HG02763 (cell line): ENCODE measurements at regions not wholly inside any gene's neighbourhood (a gene's known extent, or its start where the extent isn't known, plus 50 kb on each side); places are given as distances from the start of the nearest gene placed in this dataset.
"Not testable (repeated sequence)": the region's sequence is repeated elsewhere in the genome, so short reads cannot be mapped to it uniquely, and the experiment has no call there.

ENCODE experiments used
- ATAC-seq: cut with Tn5 transposase; IDR thresholded peaks from one replicate; pipeline ENCODE4 v1.9.1; 2021; ENCODE audit warnings: mild to moderate bottlenecking, moderate library complexity; ENCODE audit not compliant: unreplicated experiment

DNA sequence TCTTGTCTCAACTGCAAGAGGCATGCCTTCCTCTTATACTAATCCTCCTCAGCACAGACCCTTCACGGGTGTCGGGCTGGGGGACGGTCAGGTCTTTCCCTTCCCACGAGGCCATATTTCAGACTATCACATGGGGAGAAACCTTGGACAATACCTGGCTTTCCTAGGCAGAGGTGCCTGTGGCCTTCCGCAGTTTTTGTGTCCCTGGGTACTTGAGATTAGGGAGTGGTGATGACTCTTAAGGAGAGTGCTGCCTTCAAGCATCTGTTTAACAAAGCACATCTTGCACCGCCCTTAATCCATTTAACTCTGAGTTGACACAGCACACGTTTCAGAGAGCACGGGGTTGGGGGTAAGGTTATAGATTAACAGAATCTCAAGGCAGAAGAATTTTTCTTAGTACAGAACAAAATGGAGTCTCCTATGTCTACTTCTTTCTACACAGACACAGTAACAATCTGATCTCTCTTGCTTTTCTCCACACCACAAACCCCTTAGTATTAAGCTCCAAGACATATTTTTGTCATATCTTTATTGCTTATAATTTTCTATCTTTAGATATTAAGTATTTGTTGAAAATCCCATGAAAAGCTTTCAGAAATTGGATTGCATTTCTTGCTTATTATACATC lies 72.8 kb upstream of the LPCAT1 start:
- ATAC-seq: not testable (repeated sequence)

DNA sequence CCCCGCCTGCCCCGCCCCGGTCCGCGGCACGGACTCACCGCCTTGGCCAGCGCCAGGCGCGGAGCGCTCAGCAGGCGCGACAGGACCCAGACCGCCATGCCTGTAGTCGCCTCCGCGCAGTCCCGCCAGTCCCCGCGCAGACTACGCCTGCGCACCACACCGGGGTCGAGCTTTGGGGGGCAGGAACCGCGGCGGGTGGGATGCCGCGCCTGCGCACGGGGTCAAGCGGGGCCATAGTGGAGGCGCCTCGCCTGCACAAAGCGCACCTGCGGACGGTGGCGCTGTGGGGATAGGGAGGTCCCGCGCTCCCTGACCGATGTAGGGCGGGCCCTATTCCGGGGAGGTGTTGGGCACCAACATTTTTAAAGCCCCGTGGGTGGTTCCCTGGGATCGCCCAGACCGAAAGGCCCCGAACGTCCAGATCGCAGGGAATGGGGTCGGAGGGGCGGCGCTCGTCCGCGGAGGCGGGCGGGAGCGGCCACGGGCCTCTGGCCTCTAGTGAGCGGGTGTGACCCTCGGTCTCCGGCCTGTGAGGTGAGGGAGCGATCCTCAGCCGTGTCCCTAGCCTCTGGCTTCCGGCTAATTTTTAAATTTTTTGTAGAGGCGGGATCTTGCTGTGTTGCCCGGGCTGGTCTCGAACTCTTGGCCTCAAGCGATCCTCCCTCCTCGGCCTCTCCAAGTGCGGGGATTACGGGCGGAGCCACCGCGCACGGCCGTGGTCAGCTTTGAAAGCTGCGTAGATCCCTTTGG lies 70.8 kb upstream of the LPCAT1 start:
- ATAC-seq: peak; percentile 84

DNA sequence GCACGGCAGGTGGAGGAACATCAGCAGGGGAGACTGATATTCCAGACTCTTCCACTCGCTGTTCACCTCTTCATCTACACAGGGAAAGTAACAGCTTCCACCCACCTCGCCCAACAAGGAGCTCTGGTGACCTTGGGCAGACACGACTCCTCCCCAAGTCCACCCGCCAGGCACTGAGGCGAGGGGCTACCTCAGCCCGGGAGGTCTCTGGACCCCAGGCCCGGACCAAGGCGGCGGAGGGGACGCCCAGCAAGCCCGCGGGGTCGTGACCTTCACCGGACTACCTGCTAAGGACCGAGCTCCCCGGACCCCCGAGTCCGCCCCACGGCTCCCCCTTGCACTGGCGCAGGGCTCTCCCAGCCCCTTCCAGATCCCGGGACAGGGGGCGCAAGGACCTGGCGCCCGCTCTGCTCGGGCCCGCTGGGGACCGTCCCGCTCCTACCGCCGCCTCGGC lies 70.2 kb upstream of the LPCAT1 start:
- peak; percentile 18 for ATAC-seq

DNA sequence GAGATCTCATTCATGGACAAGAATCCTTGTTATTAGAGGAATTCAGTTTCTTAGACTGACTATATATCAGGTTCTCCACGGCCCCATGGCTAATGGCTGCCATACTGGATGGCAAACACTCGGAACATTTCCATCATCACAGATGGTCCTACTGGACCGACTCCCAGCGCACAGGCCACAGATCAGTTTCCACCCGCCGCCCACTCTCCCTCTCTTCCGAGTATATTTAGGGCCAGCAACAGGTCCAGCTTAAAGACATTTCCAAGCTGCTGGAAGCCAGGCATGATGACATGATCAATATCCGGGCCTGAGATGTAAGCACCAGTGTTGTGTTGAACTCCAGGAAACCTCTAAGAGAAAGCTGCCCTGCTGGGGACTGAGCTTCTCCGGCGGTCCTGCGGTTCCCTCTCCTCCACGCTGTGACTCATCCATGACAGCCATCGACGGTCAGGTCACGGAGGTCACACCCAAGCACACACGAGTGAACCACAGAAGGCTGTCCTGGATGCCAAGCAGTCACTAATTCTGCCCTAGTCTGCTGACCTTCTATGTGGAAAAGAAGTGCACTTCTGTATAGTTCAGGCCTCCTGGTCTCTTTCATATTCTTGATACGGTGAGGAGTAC lies 64.4 kb upstream of the LPCAT1 start:
- ATAC-seq: not testable (repeated sequence)

DNA sequence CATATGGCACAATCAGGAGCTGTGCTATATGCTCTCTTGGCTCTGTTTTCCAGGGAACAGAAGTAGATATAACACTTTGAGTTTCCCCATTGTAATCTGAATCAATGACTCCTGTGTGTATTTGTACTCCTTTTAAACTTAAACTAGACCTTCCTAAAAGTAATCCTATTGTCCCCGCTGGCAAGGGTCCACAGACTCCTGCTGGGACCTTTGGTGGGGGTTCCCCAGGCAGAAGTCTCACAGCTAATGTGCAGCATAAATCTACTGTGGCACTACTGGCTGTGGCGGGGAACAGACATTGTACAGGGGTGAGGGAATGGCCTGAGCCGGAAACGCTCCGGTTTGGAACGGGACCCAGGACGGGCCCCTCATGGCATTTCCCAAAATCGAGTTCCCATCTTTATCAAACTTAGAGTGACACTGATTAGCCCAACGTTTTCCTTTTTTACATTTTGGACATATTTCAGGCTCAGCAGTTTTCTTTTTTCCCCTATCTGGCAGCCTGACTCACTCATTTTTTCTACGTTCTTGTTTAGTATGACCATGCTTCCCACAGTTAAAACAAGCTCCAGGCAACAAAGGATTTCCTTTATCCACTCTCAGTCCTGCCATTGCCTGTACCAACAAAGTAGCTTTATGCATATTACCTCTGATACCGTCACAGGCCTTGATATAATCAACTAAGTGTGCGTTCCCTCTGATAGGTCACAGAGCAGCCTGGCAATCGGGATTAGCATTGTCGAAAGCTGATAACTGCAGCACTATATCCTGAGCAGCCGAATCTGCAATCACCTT lies 59.5 kb upstream of the LPCAT1 start:
- not testable (repeated sequence) for ATAC-seq

DNA sequence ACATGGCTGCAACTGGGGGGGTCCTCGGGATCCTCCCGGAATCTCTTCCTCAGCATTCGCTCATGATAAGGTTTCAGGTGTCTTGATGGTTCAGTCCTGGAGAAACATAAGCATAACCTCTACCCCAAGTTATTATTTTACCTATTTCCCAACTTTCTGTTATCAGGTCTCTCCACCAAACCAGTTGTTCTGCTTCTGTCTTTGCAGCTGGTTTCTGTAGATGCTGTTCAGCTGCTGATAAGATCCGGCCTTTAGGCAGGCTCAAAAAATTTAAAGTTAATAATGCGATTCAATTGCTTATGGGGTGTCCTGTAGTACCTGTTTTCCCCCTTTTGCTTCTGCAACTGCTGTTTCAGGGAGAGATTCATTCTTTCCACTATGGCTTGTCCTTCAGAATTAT lies 55.6 kb upstream of the LPCAT1 start:
- not testable (repeated sequence) for ATAC-seq

DNA sequence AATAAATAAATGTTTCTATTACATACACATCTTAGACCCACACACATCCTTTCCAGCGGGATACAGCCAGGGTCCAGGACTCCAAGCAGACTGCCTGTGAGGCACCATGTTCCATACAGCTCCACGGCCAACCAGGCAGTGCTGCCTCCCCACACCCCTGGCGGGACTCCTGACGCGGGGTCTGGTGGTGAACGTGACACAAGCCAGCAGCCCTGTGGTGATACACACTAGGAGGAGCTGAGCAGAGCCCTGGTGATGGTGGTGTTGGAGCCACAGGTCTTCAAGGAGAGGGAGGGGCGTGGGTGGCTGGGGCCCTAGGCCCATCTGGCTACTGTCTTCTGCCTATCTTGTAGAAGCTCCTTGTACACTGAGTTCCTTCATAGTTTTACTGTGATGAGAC lies 53.1 kb upstream of the LPCAT1 start:
- ATAC-seq: not testable (repeated sequence)

DNA sequence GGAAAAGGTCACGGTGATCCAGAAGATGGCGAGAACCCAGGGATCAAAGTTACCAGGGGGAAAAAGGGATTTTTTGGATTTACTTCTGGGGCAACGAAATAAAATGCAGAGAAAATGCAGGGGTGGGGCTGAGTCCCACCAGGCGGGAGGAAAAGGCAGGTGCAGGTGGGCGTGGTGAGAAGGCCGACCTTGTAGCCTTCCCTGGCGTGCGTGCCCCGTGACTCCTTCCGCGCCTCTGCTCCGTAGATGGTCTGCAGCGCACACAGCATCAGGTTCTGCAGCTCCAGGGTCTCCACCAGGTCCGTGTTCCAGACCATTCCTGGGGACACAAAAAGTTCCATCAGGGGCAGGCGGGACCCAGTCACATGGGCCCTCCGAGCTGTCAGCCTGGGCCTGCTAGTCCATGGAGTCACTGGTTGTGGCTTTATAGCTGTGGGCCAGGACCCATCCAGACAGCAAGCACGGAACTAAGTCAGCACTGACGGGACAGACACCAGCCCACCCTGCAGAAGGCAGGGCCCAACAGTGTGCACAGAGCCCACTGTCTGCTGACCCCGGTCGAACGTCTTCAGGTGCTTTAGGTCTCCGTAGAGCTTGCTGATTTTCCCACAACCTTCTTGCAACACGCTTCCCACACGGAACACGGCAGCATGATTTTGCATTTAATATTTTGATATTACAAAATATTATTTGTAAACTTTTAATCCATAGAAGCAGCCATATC lies 52.4 kb upstream of the LPCAT1 start:
- ATAC-seq: not testable (repeated sequence)

DNA sequence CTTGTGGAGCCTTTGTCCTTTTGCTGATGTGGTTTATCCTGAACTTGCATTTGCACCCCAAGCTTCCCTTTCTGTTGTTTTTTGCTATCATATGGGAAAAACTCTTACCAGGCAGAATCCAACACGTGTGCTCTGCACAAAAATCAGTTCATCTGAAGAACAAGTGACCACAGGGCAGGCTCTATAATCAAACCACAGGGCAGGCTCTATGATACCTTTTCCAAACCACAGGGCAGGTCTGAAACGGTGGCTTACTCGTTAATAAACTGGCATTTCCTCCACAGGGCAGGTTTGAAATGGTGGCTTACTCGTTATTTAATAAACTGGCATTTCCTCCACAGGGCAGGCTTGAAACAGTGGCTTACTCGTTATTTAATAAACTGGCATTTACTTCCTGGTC lies 51.7 kb upstream of the LPCAT1 start:
- ATAC-seq: not testable (repeated sequence)

DNA sequence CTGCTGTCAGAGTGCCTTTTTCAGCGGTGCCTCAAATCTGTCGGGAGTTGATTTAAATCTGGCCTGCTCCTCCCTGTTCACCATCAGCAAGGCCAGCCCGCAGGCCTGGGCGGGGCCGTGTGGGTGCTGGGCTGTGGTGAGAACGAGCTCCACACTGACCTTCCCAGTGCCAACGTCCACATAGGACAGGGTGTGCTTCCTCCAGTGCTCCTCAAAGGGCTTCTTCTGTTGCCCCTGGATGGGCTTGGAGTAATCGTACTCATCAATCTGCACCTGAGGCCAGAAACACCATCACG lies 50.2 kb upstream of the LPCAT1 start:
- ATAC-seq: not testable (repeated sequence)

DNA sequence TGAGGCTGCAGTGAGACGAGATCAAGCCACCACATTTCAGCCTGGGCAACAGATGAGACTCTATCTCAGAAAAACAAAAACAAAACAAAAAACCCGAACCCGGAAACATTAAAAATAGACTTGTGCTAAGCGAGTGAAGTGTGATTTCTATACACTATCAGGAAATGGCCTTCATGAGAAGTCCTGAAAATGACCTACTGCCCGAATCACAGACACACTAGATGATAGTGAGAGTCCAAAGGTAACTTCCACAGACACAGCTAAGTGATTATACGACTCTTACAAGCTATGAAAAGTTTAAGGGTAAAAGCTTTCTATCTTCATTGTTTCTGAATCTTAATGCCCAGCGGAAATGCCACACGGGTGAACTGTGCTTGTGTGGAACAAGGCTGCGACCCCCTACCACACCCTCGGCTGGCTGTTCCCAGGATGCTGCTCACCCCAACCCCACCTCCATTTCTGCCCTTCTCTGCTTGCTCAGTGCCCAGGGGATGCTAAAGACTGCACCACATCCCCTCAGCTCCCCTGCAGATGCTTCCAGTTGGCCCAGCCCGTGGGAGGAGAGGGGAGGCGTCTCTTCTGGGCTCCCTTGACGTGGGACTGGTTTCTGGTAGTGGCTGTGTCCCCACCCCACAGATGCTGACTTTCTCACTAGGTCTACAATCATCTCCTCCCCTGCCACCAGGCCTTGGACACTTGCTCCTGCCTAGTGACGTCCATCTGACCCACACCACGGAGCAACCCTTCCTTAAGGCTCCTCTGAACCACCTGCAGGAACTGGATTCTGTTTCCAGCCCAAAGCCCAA lies 49.7 kb upstream of the LPCAT1 start:
- not testable (repeated sequence) for ATAC-seq
